Myocyte (in vitro differentiated cells): ENCODE measurements at regions not wholly inside any gene's neighbourhood (a gene's known extent, or its start where the extent isn't known, plus 50 kb on each side); places are given as distances from the start of the nearest gene placed in this dataset.
"Not testable (repeated sequence)": the region's sequence is repeated elsewhere in the genome, so short reads cannot be mapped to it uniquely, and the experiment has no call there.

Experiments used
- DNase-seq: peaks from one replicate; pipeline ENCODE4 v3.0.0-alpha.2; 2012; ENCODE audit warnings: low read depth

GRCh38 chr18:57954935-57955334, 89.1 kb upstream of the NEDD4L start:
- no peak for DNase-seq

GRCh38 chr18:57953883-57954282, 90.1 kb upstream of the NEDD4L start:
- DNase-seq = no peak

GRCh38 chr18:57951999-57952774, 91.8 kb upstream of the NEDD4L start:
- DNase-seq = no peak

- DNase-seq = no peak
These were observed 92.8 kb upstream of the NEDD4L start for GRCh38 chr18:57951117-57951796.

GRCh38 chr18:57950542-57950941, 93.5 kb upstream of the NEDD4L start:
- peak; percentile 43 for DNase-seq

- not testable (repeated sequence) for DNase-seq
These were observed 94.7 kb upstream of the NEDD4L start for GRCh38 chr18:57949335-57949734.

GRCh38 chr18:57947117-57947516, 96.9 kb upstream of the NEDD4L start:
- no peak for DNase-seq

GRCh38 chr18:57943723-57944122, 100.3 kb upstream of the NEDD4L start:
- peak; percentile 80 for DNase-seq

- no peak for DNase-seq
These were observed 101.5 kb upstream of the NEDD4L start for GRCh38 chr18:57942493-57942892.

GRCh38 chr18:57941841-57942489, 102.1 kb upstream of the NEDD4L start:
- no peak for DNase-seq

- no peak for DNase-seq
These were observed 103.8 kb upstream of the NEDD4L start for GRCh38 chr18:57940166-57940660.

- DNase-seq = not testable (repeated sequence)
These were observed 109.7 kb upstream of the NEDD4L start for GRCh38 chr18:57934375-57934774.

GRCh38 chr18:57931038-57931437, 113.0 kb upstream of the NEDD4L start:
- no peak for DNase-seq

GRCh38 chr18:57930476-57930875, 113.5 kb upstream of the NEDD4L start:
- no peak for DNase-seq

GRCh38 chr18:57929922-57930321, 114.1 kb upstream of the NEDD4L start:
- DNase-seq = no peak

GRCh38 chr18:57928466-57928865, 115.6 kb upstream of the NEDD4L start:
- no peak for DNase-seq

- no peak for DNase-seq
These were observed 116.5 kb upstream of the NEDD4L start for GRCh38 chr18:57927511-57927910.

- no peak for DNase-seq
These were observed 118.3 kb upstream of the NEDD4L start for GRCh38 chr18:57925706-57926105.

- DNase-seq = peak; percentile 50
These were observed 120.4 kb upstream of the NEDD4L start for GRCh38 chr18:57923611-57924010.

- DNase-seq = no peak
These were observed 119.8 kb upstream of the ATP8B1 start for GRCh38 chr18:57922885-57923284.

GRCh38 chr18:57921708-57922107, 118.6 kb upstream of the ATP8B1 start:
- no peak for DNase-seq

- no peak for DNase-seq
These were observed 116.9 kb upstream of the ATP8B1 start for GRCh38 chr18:57920036-57920435.
